Panc1 (cell line): ENCODE measurements at regions not wholly inside any gene's neighbourhood (a gene's known extent, or its start where the extent isn't known, plus 50 kb on each side); places are given as distances from the start of the nearest gene placed in this dataset.

Experiments used
- POLR2AphosphoS5 ChIP-seq: IDR thresholded peaks from 2 replicates; pipeline ENCODE4 v1.6.1; 2012; ENCODE audit warnings: mild to moderate bottlenecking, low read depth, low read length, moderate library complexity
- SIN3A ChIP-seq: IDR thresholded peaks from 2 replicates; pipeline ENCODE4 v1.6.1; 2012; ENCODE audit warnings: low read depth, mild to moderate bottlenecking, low read length, moderate library complexity, borderline replicate concordance; ENCODE audit not compliant: insufficient read depth
- TCF7L2 ChIP-seq: IDR thresholded peaks from 2 replicates; pipeline ENCODE4 v1.6.1; 2011; ENCODE audit warnings: mild to moderate bottlenecking, low read depth, low read length, inconsistent platforms
- TF ChIP-seq, protein P1 (sequence below): fragments of 450-650 bp; IDR thresholded peaks from 2 replicates; pipeline ENCODE4 v1.5.1; 2017; ENCODE audit warnings: mild to moderate bottlenecking
- TF ChIP-seq, protein P2 (sequence below), 2 experiments: IDR thresholded peaks; 2 replicates each; pipeline ENCODE4 v1.6.1; 2011 to 2012; ENCODE audit warnings: low read depth in 2 of 2, control low read depth in 1 of 2, low read length in 1 of 2, mild to moderate bottlenecking in 1 of 2, moderate library complexity in 1 of 2; ENCODE audit not compliant: insufficient read depth in 1 of 2

DNA sequence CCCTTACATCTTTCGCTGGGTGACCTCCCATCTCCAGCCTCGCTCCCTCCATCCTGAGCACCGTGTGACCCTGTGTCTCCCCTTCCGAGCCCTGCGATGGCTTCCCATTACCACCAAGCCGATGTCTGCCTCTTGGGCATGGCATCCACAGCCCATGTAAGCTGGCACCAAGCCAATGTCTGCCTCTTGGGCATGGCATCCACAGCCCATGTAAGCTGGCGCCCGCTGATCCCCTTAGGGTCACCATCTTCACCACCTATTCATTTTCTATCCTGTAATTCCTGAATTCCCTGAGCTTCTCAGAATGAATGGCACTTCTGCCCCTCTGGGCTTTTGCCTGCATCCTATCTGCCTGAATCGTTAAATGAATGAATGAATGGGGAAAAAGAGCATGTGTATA is 478.2 kb upstream of the CCL2 start:
- TF ChIP-seq, protein P1, sequence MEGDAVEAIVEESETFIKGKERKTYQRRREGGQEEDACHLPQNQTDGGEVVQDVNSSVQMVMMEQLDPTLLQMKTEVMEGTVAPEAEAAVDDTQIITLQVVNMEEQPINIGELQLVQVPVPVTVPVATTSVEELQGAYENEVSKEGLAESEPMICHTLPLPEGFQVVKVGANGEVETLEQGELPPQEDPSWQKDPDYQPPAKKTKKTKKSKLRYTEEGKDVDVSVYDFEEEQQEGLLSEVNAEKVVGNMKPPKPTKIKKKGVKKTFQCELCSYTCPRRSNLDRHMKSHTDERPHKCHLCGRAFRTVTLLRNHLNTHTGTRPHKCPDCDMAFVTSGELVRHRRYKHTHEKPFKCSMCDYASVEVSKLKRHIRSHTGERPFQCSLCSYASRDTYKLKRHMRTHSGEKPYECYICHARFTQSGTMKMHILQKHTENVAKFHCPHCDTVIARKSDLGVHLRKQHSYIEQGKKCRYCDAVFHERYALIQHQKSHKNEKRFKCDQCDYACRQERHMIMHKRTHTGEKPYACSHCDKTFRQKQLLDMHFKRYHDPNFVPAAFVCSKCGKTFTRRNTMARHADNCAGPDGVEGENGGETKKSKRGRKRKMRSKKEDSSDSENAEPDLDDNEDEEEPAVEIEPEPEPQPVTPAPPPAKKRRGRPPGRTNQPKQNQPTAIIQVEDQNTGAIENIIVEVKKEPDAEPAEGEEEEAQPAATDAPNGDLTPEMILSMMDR: no peak
- TF ChIP-seq, protein P2, sequence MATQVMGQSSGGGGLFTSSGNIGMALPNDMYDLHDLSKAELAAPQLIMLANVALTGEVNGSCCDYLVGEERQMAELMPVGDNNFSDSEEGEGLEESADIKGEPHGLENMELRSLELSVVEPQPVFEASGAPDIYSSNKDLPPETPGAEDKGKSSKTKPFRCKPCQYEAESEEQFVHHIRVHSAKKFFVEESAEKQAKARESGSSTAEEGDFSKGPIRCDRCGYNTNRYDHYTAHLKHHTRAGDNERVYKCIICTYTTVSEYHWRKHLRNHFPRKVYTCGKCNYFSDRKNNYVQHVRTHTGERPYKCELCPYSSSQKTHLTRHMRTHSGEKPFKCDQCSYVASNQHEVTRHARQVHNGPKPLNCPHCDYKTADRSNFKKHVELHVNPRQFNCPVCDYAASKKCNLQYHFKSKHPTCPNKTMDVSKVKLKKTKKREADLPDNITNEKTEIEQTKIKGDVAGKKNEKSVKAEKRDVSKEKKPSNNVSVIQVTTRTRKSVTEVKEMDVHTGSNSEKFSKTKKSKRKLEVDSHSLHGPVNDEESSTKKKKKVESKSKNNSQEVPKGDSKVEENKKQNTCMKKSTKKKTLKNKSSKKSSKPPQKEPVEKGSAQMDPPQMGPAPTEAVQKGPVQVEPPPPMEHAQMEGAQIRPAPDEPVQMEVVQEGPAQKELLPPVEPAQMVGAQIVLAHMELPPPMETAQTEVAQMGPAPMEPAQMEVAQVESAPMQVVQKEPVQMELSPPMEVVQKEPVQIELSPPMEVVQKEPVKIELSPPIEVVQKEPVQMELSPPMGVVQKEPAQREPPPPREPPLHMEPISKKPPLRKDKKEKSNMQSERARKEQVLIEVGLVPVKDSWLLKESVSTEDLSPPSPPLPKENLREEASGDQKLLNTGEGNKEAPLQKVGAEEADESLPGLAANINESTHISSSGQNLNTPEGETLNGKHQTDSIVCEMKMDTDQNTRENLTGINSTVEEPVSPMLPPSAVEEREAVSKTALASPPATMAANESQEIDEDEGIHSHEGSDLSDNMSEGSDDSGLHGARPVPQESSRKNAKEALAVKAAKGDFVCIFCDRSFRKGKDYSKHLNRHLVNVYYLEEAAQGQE (IDR thresholded peaks at IDR 0.05; ENCODE audit: insufficient read depth in 1 of 2, low read depth in 2 of 2, low read length in 1 of 2): no peak
- TF ChIP-seq TCF7L2: no peak
- no peak for TF ChIP-seq POLR2AphosphoS5
- TF ChIP-seq SIN3A: no peak
